Activated T-helper 1 cell treated with anti-CD3 and anti-CD28 coated beads, Interleukin-12 subunit alpha, Interleukin-12 subunit beta, Interleukin-2, Interleukin-4 antibody, amounts not matched to agents 30 ng/mL and 10 ng/mL and 1 ng/mL, durations not matched to agents 14 hours and 24 hours and 36 hours (primary cell): ENCODE measurements at regions not wholly inside any gene's neighbourhood (a gene's known extent, or its start where the extent isn't known, plus 50 kb on each side); places are given as distances from the start of the nearest gene placed in this dataset.

Source experiments
- DNase-seq: peaks from one replicate; pipeline ENCODE4 v3.0.0; 2021; ENCODE audit warnings: low spot score
- H3K27ac Mint-ChIP-seq: one replicate; pipeline ENCODE4 v1.8.0; 2021; ENCODE audit warnings: mild to moderate bottlenecking, mixed read lengths
- H3K27me3 Mint-ChIP-seq: one replicate; pipeline ENCODE4 v1.8.0; 2022; ENCODE audit warnings: mild to moderate bottlenecking, moderate library complexity, mixed read lengths; ENCODE audit not compliant: insufficient read depth
- H3K36me3 Mint-ChIP-seq: one replicate; pipeline ENCODE4 v1.8.0; 2021; ENCODE audit warnings: low read depth, mixed read lengths
- H3K4me1 Mint-ChIP-seq: one replicate; pipeline ENCODE4 v1.8.0; 2021; ENCODE audit warnings: low read depth, mixed read lengths
- H3K4me3 Mint-ChIP-seq: one replicate; pipeline ENCODE4 v1.8.0; 2021; ENCODE audit warnings: mild to moderate bottlenecking, moderate library complexity, mixed read lengths
- H3K9me3 Mint-ChIP-seq: one replicate; pipeline ENCODE4 v1.8.0; 2021; ENCODE audit warnings: mixed read lengths
- intact Hi-C: fragments of 100-400 bp; cut with micrococcal nuclease; formaldehyde crosslinking; loops from one replicate; pipeline ENCODE4 v1.15.1; 2024

DNA sequence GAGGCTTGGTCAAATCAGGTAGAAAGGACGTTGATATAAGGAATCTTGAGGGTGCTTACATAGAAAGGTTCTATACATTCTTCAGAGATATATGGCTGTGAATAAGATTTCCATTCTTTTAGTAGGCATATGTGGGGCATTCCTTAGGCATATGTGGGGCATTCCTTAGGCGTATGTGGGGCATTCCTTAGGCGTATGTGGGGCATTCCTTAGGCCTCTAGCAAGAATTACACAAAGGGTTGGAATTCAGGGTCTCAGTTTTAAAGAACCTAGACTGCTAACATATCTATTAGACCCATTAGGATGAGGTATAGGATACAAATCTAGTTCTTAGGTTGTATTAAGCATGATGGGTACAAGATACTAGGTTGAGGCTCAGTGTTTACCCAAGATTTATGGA lies 607.8 kb downstream of the SI start:
- peaks cover 24% of the 10 kb centered on the region for H3K9me3 Mint-ChIP-seq
- no peak overlapping the region for H3K27ac Mint-ChIP-seq
- DNase-seq = no peak
- H3K4me3 Mint-ChIP-seq = no peak overlapping the region
- H3K27me3 Mint-ChIP-seq = no peaks in the 10 kb centered on the region
- no peaks in the 10 kb centered on the region for H3K36me3 Mint-ChIP-seq
- intact Hi-C loops = no loop called here
- H3K4me1 Mint-ChIP-seq = no peaks in the 10 kb centered on the region

DNA sequence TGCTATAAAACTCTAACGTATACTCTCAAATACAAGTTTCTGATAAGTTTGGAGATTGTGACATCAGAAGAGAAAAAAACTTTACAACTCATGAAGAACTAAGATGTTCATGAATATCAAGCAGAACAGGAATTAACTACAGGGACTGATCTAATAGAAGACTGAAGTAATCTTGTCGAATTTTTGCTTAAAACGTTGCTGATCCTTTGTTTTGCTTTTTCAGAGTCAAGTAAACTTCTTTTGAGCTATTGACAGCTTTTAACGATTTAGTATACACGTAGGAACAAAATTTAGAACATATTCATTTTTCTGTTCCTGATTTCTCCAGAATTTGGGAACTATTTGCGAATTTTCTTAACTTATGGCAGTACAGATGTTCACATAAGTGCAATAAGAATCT lies 610.2 kb downstream of the SI start:
- no peaks in the 10 kb centered on the region for H3K4me1 Mint-ChIP-seq
- H3K4me3 Mint-ChIP-seq = no peak overlapping the region
- no peak for DNase-seq
- H3K9me3 Mint-ChIP-seq = peaks cover 24% of the 10 kb centered on the region
- no peak overlapping the region for H3K27ac Mint-ChIP-seq
- H3K36me3 Mint-ChIP-seq = no peaks in the 10 kb centered on the region
- H3K27me3 Mint-ChIP-seq = no peaks in the 10 kb centered on the region
- intact Hi-C loops = no loop called here

DNA sequence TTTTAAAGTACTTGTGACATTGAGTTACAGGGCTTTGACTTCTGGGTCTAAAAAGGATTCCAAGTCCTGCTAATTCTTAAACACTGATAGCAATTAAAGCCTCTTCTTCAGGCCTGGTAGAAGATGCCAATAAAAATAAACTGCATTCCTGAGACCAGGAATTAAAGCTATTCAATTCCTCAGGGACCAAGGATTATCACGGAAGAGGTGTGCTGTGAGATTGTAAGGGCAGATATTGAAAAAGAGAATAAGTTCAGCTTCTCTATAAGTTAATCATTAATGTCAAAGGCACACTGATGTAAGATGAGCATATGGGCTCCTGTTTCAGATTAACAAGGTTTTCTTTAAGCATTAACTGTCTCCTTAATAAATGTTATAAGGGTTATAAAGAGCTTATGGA lies 611.3 kb downstream of the SI start:
- Mint-ChIP-seq H3K27me3 (no peaks in the 10 kb centered on the region), H3K27ac (no peak overlapping the region), H3K36me3 (no peaks in the 10 kb centered on the region), H3K4me3 (no peak overlapping the region), H3K4me1 (no peaks in the 10 kb centered on the region), H3K9me3 (peaks cover 24% of the 10 kb centered on the region)
- no peak for DNase-seq
- intact Hi-C loops = no loop called here

DNA sequence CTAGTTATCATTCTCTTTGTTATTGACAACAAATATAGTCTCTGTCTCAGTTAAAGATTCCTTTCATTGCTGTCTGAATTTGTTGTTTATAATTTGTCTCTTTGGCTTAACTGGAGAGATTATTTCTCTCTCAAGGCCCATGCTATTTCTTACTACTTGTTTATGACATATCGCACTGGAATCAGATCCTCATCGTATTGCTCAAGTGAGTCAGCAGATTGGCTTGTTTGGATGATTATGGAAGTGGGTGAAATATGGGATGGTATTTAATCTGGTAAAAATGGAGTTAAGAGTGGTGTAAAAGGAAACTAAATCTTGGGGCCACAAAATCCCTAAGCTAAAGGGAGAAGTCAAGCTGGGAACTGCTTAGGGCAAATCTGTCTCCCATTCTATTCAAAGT lies 613.1 kb downstream of the SI start:
- Mint-ChIP-seq H3K4me1 (no peaks in the 10 kb centered on the region), H3K4me3 (no peak overlapping the region), H3K9me3 (peaks cover 24% of the 10 kb centered on the region), H3K27ac (no peak overlapping the region), H3K27me3 (no peaks in the 10 kb centered on the region), H3K36me3 (no peaks in the 10 kb centered on the region)
- DNase-seq = no peak
- intact Hi-C loops = no loop called here

DNA sequence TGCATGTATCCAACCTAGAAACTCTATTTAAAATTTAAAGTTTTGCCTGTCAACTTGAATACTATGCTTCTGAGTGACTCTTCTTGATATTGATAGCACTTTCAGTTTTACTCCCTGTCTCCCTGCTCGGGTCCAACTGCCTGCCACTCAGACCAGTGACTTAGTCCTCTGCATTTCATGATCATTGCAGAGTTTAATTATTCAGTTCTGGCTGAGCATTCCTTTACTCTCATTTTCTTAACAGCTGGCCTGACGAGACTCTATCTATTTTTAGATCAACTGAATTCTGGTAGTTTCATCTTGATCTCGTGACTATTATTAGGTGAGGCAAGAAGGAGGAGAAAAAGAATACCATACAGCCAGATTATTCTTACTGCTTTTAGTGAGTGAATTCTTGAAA lies 617.4 kb downstream of the SI start:
- no peaks in the 10 kb centered on the region for H3K4me1 Mint-ChIP-seq
- peaks cover 4% of the 10 kb centered on the region for H3K9me3 Mint-ChIP-seq
- no peaks in the 10 kb centered on the region for H3K36me3 Mint-ChIP-seq
- intact Hi-C loops = no loop called here
- no peak for DNase-seq
- no peaks in the 10 kb centered on the region for H3K27me3 Mint-ChIP-seq
- no peak overlapping the region for H3K4me3 Mint-ChIP-seq
- H3K27ac Mint-ChIP-seq = no peak overlapping the region

DNA sequence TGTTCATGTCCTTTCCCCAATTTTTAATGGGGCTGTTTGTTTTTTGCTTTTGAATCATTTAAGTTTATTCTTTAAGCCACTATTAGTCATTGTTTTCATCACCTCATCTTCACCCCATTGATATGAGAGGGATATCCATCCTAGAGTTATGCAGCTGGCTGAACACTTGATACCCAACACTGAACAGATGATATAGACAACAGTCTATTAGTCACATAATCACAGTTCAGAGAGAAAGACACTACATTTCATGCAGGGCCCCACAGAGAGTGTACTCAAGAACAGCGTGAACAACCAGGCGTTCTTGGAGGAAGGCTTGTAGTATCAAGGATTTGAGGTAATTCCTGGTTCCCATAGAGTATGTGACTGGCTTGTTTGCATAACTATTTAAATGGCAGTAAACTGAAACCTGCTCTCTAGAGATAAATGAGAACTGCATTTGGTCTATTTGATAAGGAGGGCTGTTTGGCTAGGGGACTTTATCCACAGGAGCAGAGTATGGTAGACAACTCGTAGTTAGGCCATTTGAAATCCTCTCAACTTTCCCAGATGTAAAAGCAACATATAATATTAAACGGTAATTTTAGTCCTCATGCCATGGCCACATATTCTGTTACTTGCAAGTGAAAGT lies 618.7 kb downstream of the SI start:
- Mint-ChIP-seq H3K27me3 (no peaks in the 10 kb centered on the region), H3K27ac (no peak overlapping the region), H3K36me3 (no peaks in the 10 kb centered on the region), H3K9me3 (peaks cover 4% of the 10 kb centered on the region), H3K4me1 (no peaks in the 10 kb centered on the region), H3K4me3 (no peak overlapping the region)
- no peak for DNase-seq
- intact Hi-C loops = no loop called here

DNA sequence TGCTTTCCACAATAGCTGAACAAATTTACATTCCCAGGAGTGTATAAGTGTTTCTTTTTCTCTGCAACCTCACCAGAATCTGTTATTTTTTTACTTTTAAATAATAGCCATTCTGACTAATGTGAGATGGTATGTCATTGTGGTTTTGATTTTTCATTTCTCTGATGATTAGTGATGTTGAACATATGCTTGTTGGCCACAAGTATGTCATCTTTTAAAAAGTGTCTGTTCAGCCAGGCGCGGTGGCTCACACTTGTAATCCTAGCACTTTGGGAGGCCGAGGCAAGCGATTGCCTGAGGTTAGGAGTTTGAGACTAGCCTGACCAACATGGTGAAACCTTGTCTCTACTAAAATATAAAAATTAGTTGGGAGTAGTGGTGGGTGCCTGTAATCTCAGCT lies 619.3 kb downstream of the SI start:
- H3K4me1 Mint-ChIP-seq = no peaks in the 10 kb centered on the region
- H3K9me3 Mint-ChIP-seq = peaks cover 4% of the 10 kb centered on the region
- intact Hi-C loops = no loop called here
- H3K4me3 Mint-ChIP-seq = no peak overlapping the region
- no peaks in the 10 kb centered on the region for H3K27me3 Mint-ChIP-seq
- no peak overlapping the region for H3K27ac Mint-ChIP-seq
- H3K36me3 Mint-ChIP-seq = no peaks in the 10 kb centered on the region
- DNase-seq = no peak

DNA sequence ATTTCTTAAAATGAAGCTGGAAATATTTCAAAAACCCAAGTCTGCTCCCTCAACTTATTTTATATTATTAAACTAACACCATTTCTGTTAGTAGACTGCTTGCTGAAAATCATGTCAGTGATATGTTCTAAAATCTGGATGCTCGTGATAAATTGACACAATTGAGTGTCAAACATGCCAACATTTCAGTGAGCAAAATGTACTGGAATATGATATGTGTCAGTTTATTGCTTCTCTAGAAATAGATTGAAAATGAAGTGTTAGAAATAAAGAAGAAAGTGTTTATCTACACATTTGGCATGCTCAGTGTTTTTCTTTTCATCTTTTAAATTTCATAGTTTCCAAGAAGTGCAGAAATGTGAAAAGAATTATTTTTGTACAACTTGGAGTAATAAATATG lies 624.6 kb downstream of the SI start:
- Mint-ChIP-seq H3K27ac (no peak overlapping the region), H3K36me3 (no peaks in the 10 kb centered on the region), H3K9me3 (no peaks in the 10 kb centered on the region), H3K27me3 (no peaks in the 10 kb centered on the region), H3K4me1 (no peaks in the 10 kb centered on the region), H3K4me3 (no peak overlapping the region)
- DNase-seq = no peak
- intact Hi-C loops = no loop called here

DNA sequence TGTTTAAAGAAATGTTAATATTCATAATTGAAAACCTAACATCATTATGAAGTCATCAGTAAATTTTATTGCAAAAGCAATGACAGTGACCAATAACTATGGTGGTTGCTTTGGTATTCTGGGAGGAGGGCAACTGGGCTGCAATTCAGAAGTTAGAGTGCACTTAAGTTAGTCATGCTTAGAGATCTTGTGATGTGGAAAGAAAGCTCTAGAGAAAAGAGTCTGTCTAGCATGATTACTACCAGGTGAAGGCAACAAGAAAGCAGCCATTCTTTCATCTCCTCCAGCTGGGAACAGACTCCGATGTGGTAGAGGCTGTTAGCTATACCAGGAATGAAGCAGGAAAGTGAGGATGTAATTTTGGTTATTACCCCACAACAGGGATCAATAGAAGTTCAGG lies 625.6 kb downstream of the SI start:
- intact Hi-C loops = no loop called here
- no peak overlapping the region for H3K27ac Mint-ChIP-seq
- H3K4me3 Mint-ChIP-seq = no peak overlapping the region
- H3K36me3 Mint-ChIP-seq = no peaks in the 10 kb centered on the region
- H3K9me3 Mint-ChIP-seq = peaks cover 4% of the 10 kb centered on the region
- H3K27me3 Mint-ChIP-seq = no peaks in the 10 kb centered on the region
- no peak for DNase-seq
- H3K4me1 Mint-ChIP-seq = no peaks in the 10 kb centered on the region

DNA sequence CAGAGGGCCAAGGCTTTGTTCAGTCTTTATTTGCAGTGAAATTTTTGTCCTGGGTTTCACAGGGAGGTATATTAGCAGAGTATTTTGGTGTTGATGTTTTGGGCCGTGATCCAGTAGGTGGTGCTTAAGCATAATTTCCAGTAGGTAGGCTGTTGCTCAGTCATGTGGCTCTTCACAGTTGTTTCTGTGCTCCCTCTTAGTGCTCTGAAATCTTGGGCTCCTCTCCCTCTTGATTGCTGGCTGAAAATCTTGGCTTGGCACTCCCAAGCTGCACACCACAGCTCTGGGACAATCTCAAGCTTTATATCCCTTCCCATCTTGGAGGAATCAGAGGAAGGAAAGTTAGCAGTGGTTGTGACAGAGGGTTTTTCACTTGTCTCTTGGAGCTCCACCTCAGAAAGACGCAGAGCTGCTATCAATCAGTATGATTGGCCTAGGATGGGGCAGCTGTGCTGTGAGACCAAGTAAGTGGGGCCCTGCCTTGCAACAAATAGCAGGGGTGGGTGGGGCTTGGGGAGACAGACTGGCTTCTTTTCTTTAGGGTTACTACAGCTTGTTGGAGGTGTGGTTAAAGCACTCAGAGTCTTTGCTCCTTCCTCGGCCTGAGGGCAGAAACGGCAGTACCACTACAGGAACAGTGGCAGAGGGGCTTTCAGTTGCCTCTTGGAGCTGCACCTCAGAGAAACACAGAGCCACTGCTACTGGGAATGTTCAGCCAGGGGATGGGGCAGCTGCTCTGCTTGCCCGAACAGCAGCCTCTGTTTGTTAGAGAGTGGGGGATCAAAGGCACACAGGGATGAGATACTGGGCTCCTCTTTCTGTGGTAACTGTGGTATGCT lies 627.0 kb downstream of the SI start:
- no peaks in the 10 kb centered on the region for H3K4me1 Mint-ChIP-seq
- no peak for DNase-seq
- peaks cover 11% of the 10 kb centered on the region for H3K9me3 Mint-ChIP-seq
- no peaks in the 10 kb centered on the region for H3K27me3 Mint-ChIP-seq
- H3K27ac Mint-ChIP-seq = no peak overlapping the region
- no peak overlapping the region for H3K4me3 Mint-ChIP-seq
- H3K36me3 Mint-ChIP-seq = no peaks in the 10 kb centered on the region
- intact Hi-C loops = no loop called here

DNA sequence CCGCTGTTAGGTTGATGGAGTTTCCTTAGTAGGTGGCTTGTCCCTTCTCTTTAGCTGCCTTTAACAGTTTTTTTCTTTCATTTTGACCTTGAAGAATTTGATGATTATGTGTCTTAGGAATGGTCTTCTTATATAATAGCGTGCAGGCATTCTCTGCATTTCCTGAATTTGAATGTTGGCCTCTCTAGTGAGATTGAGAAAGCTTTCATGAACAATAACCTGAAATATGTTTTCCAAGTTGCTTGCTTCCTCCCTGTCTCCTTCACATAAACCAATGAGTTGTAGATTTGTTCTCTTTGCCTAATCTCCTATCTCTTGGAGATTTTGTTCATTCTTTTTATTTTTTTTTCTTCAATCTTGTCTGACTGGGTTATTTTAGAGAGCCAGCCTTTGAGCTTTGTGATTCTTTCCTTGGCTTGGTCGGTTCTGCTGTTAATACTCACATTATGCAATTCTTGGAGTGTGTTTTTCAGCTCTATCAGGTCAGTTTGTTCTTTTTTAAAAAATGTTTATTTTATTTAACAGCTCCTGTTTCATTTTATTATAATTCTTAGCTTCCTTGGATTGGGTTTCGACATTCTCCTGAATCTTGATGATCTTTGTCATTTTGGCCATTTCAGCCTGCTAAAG lies 627.9 kb downstream of the SI start:
- intact Hi-C loops = no loop called here
- no peak for DNase-seq
- Mint-ChIP-seq H3K4me3 (no peak overlapping the region), H3K36me3 (no peaks in the 10 kb centered on the region), H3K9me3 (peaks cover 15% of the 10 kb centered on the region), H3K27me3 (no peaks in the 10 kb centered on the region), H3K27ac (no peak overlapping the region), H3K4me1 (no peaks in the 10 kb centered on the region)

DNA sequence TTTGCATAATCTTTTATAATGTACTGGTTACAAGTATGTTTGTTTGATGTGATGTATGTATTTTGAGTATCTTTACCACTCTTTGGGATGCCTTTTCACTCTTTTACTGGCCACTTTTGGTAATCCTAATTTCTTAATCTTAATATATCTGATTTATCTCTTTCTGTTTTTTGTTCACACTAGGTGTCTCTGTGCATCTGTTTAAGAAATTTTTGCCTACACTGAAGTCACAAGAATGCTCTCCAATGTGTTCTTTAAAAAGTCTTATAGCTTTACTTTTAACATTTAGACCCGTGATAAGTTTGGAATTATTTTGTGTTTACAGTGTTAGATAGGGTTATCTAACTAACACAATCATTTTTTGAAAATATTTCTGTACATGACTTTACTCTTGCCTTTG lies 659.1 kb downstream of the SI start:
- Mint-ChIP-seq H3K9me3 (no peaks in the 10 kb centered on the region), H3K4me1 (no peaks in the 10 kb centered on the region), H3K27ac (no peak overlapping the region), H3K4me3 (no peak overlapping the region), H3K27me3 (no peaks in the 10 kb centered on the region), H3K36me3 (no peaks in the 10 kb centered on the region)
- DNase-seq = no peak
- intact Hi-C loops = no loop called here

DNA sequence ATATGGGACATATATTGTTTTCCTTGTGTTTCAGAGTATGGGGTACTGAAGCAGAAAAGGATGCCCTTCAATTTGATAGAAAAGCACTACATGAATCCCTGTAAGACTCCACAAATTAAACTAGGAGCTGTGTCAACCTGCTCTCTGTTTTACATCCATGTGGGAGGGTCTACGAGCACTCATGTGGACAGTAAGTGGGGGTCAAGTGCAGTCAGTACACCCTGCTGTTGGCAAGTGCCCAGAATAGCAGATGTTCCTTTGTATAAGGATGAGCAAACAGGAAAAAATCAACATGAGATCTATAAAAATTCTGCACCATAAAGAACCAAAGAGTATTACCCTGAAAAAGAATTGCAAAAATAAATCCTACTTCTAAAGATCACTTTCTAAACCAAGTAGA lies 659.9 kb downstream of the SI start:
- Mint-ChIP-seq H3K27me3 (no peaks in the 10 kb centered on the region), H3K36me3 (no peaks in the 10 kb centered on the region), H3K9me3 (no peaks in the 10 kb centered on the region), H3K27ac (no peak overlapping the region), H3K4me3 (no peak overlapping the region), H3K4me1 (no peaks in the 10 kb centered on the region)
- intact Hi-C loops = no loop called here
- no peak for DNase-seq
